Stimulated activated naive CD8-positive, alpha-beta T cell treated with anti-CD3 and anti-CD28 coated beads, Interleukin-15, amount 100 ng/mL, for 72 hours (primary cell): ENCODE measurements at regions not wholly inside any gene's neighbourhood (a gene's known extent, or its start where the extent isn't known, plus 50 kb on each side); places are given as distances from the start of the nearest gene placed in this dataset.
"Not testable (repeated sequence)": the region's sequence is repeated elsewhere in the genome, so short reads cannot be mapped to it uniquely, and the experiment has no call there.

Source experiments
- ATAC-seq: fragments of 150-1000 bp; cut with Tn5 transposase; 2 replicates; pipeline ENCODE4 v1.10.0; 2021; ENCODE audit warnings: mild to moderate bottlenecking, moderate library complexity
- DNase-seq, 2 donors: peaks; one replicate each; pipeline ENCODE4 v3.0.0; 2021 to 2022
- H3K27ac Mint-ChIP-seq, 2 donors: one replicate each; pipeline ENCODE4 v1.8.0; 2022; ENCODE audit warnings: mild to moderate bottlenecking in 2 of 2, mixed read lengths in 2 of 2, moderate library complexity in 2 of 2
- H3K27me3 Mint-ChIP-seq: one replicate; pipeline ENCODE4 v1.8.0; 2022; ENCODE audit warnings: mixed read lengths
- H3K4me1 Mint-ChIP-seq: one replicate; pipeline ENCODE4 v1.8.0; 2022; ENCODE audit warnings: mild to moderate bottlenecking, mixed read lengths
- H3K4me3 Mint-ChIP-seq, 2 donors: one replicate each; pipeline ENCODE4 v1.8.0; 2022; ENCODE audit warnings: mild to moderate bottlenecking in 2 of 2, mixed read lengths in 2 of 2, moderate library complexity in 1 of 2
- H3K9me3 Mint-ChIP-seq, 2 donors: one replicate each; pipeline ENCODE4 v1.8.0; 2022; ENCODE audit warnings: mixed read lengths in 2 of 2

- H3K27me3 Mint-ChIP-seq = peaks cover 31% of the 10 kb centered on the region
- no peak overlapping the region for H3K27ac Mint-ChIP-seq
- ATAC-seq = no peak
- no peaks in the 10 kb centered on the region for H3K4me1 Mint-ChIP-seq
- no peaks in the 10 kb centered on the region for H3K9me3 Mint-ChIP-seq
- H3K4me3 Mint-ChIP-seq = no peak overlapping the region
- no peak for DNase-seq
Observed at GRCh38 chr11:112620621-112621394, 340.4 kb upstream of the NCAM1 start.

GRCh38 chr11:112623057-112623456 is 338.2 kb upstream of the NCAM1 start:
- DNase-seq (no peak), ATAC-seq (no peak)
- Mint-ChIP-seq H3K27ac (no peak overlapping the region), H3K4me3 (no peak overlapping the region), H3K9me3 (no peaks in the 10 kb centered on the region), H3K4me1 (peaks cover 8% of the 10 kb centered on the region), H3K27me3 (peaks cover 38% of the 10 kb centered on the region)

GRCh38 chr11:112624431-112624830 is 336.8 kb upstream of the NCAM1 start:
- no peak overlapping the region for H3K27ac Mint-ChIP-seq
- no peak overlapping the region for H3K4me3 Mint-ChIP-seq
- peaks cover 8% of the 10 kb centered on the region for H3K4me1 Mint-ChIP-seq
- ATAC-seq = no peak
- DNase-seq = no peak
- peaks cover 28% of the 10 kb centered on the region for H3K27me3 Mint-ChIP-seq
- no peaks in the 10 kb centered on the region for H3K9me3 Mint-ChIP-seq

GRCh38 chr11:112624971-112625370 is 336.2 kb upstream of the NCAM1 start:
- not testable (repeated sequence) for H3K4me1 Mint-ChIP-seq

GRCh38 chr11:112625814-112626213 is 335.4 kb upstream of the NCAM1 start:
- Mint-ChIP-seq H3K27ac (no peak overlapping the region), H3K9me3 (no peaks in the 10 kb centered on the region), H3K4me1 (peaks cover 8% of the 10 kb centered on the region), H3K27me3 (peaks cover 36% of the 10 kb centered on the region), H3K4me3 (no peak overlapping the region)
- no peak for ATAC-seq
- DNase-seq = no peak

More at GRCh38 chr11:112624971-112625370, 336.2 kb upstream of the NCAM1 start:
- not testable (repeated sequence) for ATAC-seq, H3K9me3 Mint-ChIP-seq, H3K4me3 Mint-ChIP-seq, DNase-seq
- H3K27ac Mint-ChIP-seq = peak overlapping the region in 1 of 2 donors; percentile 11
- H3K27me3 Mint-ChIP-seq = peaks cover 31% of the 10 kb centered on the region

GRCh38 chr11:112626731-112627130 is 334.5 kb upstream of the NCAM1 start:
- ATAC-seq (no peak), DNase-seq (no peak)
- H3K4me3 Mint-ChIP-seq = no peak overlapping the region
- H3K4me1 Mint-ChIP-seq = peaks cover 8% of the 10 kb centered on the region
- no peaks in the 10 kb centered on the region for H3K9me3 Mint-ChIP-seq
- peaks cover 32% of the 10 kb centered on the region for H3K27me3 Mint-ChIP-seq
- no peak overlapping the region for H3K27ac Mint-ChIP-seq

- no peak overlapping the region for H3K4me3 Mint-ChIP-seq
- peaks cover 32% of the 10 kb centered on the region for H3K27me3 Mint-ChIP-seq
- peak overlapping the region in 1 of 2 donors; percentile 23 for H3K27ac Mint-ChIP-seq
- DNase-seq = no peak
- peaks cover 8% of the 10 kb centered on the region for H3K4me1 Mint-ChIP-seq
- peak; percentile 87 for ATAC-seq
- H3K9me3 Mint-ChIP-seq = no peaks in the 10 kb centered on the region
Observed at GRCh38 chr11:112627588-112628045, 333.6 kb upstream of the NCAM1 start.

- Mint-ChIP-seq H3K9me3 (no peaks in the 10 kb centered on the region), H3K4me3 (no peak overlapping the region), H3K4me1 (peaks cover 8% of the 10 kb centered on the region), H3K27me3 (peaks cover 39% of the 10 kb centered on the region), H3K27ac (no peak overlapping the region)
- DNase-seq (no peak), ATAC-seq (no peak)
Observed at GRCh38 chr11:112628676-112629075, 332.5 kb upstream of the NCAM1 start.

- Mint-ChIP-seq H3K4me3 (no peak overlapping the region), H3K27me3 (peaks cover 46% of the 10 kb centered on the region), H3K9me3 (no peaks in the 10 kb centered on the region), H3K27ac (no peak overlapping the region), H3K4me1 (peaks cover 8% of the 10 kb centered on the region)
- ATAC-seq = no peak
- DNase-seq = no peak
Observed at GRCh38 chr11:112630496-112630895, 330.7 kb upstream of the NCAM1 start.

- H3K4me1 Mint-ChIP-seq = peaks cover 8% of the 10 kb centered on the region
- DNase-seq (no peak), ATAC-seq (no peak)
- peaks cover 47% of the 10 kb centered on the region for H3K27me3 Mint-ChIP-seq
- no peak overlapping the region for H3K27ac Mint-ChIP-seq
- H3K9me3 Mint-ChIP-seq = no peaks in the 10 kb centered on the region
- no peak overlapping the region for H3K4me3 Mint-ChIP-seq
Observed at GRCh38 chr11:112631333-112631732, 329.9 kb upstream of the NCAM1 start.

GRCh38 chr11:112632866-112633505 is 328.2 kb upstream of the NCAM1 start:
- DNase-seq (no peak), ATAC-seq (no peak)
- peaks cover 48% of the 10 kb centered on the region for H3K27me3 Mint-ChIP-seq
- no peaks in the 10 kb centered on the region for H3K9me3 Mint-ChIP-seq
- no peaks in the 10 kb centered on the region for H3K4me1 Mint-ChIP-seq
- no peak overlapping the region for H3K27ac Mint-ChIP-seq
- H3K4me3 Mint-ChIP-seq = no peak overlapping the region

- no peak overlapping the region for H3K27ac Mint-ChIP-seq
- ATAC-seq (no peak), DNase-seq (no peak)
- H3K27me3 Mint-ChIP-seq = peaks cover 44% of the 10 kb centered on the region
- H3K4me3 Mint-ChIP-seq = no peak overlapping the region
- H3K4me1 Mint-ChIP-seq = no peaks in the 10 kb centered on the region
- no peaks in the 10 kb centered on the region for H3K9me3 Mint-ChIP-seq
Observed at GRCh38 chr11:112634551-112634950, 326.7 kb upstream of the NCAM1 start.

- no peaks in the 10 kb centered on the region for H3K9me3 Mint-ChIP-seq
- ATAC-seq (no peak), DNase-seq (no peak)
- no peak overlapping the region for H3K4me3 Mint-ChIP-seq
- no peaks in the 10 kb centered on the region for H3K4me1 Mint-ChIP-seq
- peaks cover 38% of the 10 kb centered on the region for H3K27me3 Mint-ChIP-seq
- no peak overlapping the region for H3K27ac Mint-ChIP-seq
Observed at GRCh38 chr11:112634995-112635737, 326.1 kb upstream of the NCAM1 start.

- no peak overlapping the region for H3K4me3 Mint-ChIP-seq
- no peak overlapping the region for H3K27ac Mint-ChIP-seq
- no peaks in the 10 kb centered on the region for H3K4me1 Mint-ChIP-seq
- no peak for ATAC-seq
- DNase-seq = no peak
- peaks cover 31% of the 10 kb centered on the region for H3K27me3 Mint-ChIP-seq
- H3K9me3 Mint-ChIP-seq = peaks cover 2 to 5% of the 10 kb centered on the region in 2 donors
Observed at GRCh38 chr11:112637076-112637475, 324.1 kb upstream of the NCAM1 start.

- DNase-seq = no peak
Observed at GRCh38 chr11:112637876-112638275, 323.3 kb upstream of the NCAM1 start.

GRCh38 chr11:112639469-112639868 is 321.8 kb upstream of the NCAM1 start:
- H3K4me3 Mint-ChIP-seq = no peak overlapping the region
- no peaks in the 10 kb centered on the region for H3K4me1 Mint-ChIP-seq
- H3K27me3 Mint-ChIP-seq = peaks cover 15% of the 10 kb centered on the region
- no peak for ATAC-seq
- H3K27ac Mint-ChIP-seq = no peak overlapping the region
- peaks cover 5 to 17% of the 10 kb centered on the region in 2 donors for H3K9me3 Mint-ChIP-seq
- no peak for DNase-seq

More at GRCh38 chr11:112637876-112638275, 323.3 kb upstream of the NCAM1 start:
- Mint-ChIP-seq H3K27me3 (peaks cover 31% of the 10 kb centered on the region), H3K4me1 (no peaks in the 10 kb centered on the region), H3K27ac (no peak overlapping the region), H3K4me3 (no peak overlapping the region), H3K9me3 (peaks cover 5 to 13% of the 10 kb centered on the region in 2 donors)
- ATAC-seq = no peak
